Limb (tissue), 2 donors: ENCODE measurements at regions not wholly inside any gene's neighbourhood (a gene's known extent, or its start where the extent isn't known, plus 50 kb on each side); places are given as distances from the start of the nearest gene placed in this dataset.

ENCODE experiments used
- DNase-seq, 2 donors: peaks; one replicate each; pipeline ENCODE4 v3.0.0-alpha.2; 2016; ENCODE audit errors: extremely low spot score in 2 of 2

DNA sequence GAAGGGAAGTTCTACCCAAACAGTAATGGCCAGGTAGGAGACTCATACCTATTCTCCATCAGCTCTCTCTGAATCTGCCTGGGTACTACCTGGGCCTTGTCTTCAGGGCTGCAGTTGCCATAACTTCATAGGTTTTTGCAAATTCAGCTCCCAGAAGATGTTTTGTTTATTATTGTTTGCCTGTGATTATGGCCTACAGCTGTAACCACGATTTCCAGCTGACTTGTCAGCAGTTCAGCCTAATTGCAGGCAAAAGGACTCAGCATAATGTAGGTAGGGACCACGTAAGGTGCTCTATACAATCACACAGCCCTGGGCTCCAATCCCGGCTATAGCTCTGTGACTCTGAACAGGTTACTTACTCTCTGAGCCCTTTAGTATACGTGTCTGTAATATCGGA is 187.0 kb upstream of the FN1 start:
- DNase-seq, result no peak

DNA sequence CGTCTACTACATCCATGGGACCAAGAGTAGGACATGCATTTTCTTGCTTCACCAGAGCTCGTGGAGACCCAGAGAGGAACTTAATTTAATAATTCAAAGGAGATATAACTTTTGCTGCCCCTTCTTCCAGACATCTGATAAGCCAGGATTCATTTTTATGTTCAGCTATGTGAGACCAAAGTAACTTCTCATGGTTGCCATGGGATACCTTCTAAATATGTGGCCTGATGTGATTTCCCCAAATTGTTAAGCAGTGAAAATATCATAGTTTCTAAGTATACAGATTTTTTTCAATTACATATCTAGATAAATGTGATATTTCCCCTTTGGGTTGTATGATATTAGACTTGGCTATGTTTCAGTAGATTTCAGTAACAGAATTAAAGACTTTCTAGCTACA is 185.5 kb upstream of the FN1 start:
- DNase-seq, result no peak

DNA sequence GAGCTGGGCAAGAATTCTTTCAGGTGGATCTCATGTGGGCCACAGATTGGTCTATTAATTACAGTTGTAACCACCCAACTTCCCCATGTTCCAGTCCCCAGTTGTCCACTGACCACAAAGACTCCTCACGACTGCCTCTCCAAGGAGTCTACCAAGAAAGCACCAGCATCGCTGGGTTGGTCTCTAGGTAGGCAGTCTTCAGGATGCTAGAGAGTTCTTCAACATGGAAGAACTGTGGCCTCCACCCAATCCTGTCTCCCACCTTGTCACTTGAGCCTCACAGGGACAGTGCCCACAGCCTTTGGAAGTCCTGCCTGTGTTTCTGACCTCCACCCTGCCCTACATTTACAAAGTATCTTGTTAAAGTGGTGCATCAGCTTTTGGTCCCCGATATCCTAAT is 184.7 kb upstream of the FN1 start:
- DNase-seq, result no peak

DNA sequence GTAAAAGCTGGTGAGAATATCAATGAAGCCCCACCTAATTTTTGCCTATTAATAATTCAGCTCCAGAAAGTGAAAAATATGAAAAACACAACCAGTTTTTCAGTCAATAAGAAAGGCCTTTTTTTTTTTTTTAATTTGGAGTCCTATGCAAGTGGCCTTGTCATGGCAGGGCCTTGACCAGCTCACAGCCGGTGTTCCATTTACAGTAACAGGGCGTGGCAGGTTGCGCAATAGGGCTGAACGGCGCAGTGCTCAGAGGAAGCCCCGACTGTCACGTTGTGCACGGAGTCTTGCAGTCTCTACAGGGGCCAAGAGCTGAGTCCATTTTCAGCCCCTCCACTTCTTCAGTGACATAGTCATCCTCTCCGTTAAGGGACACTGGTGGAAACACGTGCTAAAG is 184.1 kb upstream of the FN1 start:
- no peak for DNase-seq

DNA sequence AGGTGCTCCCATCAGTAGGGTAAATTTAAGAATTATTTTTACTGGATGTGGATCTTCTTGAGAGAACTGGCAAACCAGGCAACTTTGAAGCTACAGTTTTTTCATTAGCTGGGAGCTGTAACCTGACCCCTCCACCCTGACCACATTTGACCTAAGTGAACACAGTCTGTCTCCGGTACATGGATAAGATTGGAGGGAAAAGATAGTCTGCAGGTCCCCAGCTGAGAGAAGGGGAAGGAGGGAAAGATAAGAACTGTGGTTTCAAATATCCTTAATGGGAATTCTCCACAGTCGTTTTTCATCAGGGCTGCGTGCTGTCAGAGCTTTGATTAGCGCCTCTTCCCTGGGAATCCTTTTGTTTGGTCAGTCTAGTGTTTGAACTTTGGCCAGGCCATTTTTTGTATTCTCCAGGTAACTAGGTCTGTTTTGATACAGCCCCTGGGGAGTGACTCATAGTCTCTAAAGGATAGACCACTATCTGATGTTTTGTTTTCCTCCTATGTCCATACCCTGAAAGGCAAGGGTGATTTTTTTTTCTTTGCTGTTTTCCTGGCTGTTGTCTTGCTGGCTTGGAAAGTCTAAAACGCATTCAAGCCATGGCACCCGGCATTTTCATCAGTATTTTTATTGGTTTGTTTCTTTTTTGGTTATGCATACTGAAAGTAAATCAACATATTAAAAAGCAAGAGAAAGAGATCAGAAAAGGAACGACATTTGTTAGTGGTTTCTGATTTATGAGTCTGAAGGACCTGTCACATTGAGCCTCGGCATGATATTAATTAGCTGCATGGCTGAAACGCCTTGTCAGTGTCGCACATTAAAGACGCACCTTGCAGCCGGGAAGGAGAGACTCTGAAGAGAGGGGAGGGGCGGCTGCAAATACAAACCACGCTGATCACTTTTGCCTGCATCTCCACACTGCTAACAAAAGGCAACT is 183.4 kb upstream of the FN1 start:
- no peak for DNase-seq

DNA sequence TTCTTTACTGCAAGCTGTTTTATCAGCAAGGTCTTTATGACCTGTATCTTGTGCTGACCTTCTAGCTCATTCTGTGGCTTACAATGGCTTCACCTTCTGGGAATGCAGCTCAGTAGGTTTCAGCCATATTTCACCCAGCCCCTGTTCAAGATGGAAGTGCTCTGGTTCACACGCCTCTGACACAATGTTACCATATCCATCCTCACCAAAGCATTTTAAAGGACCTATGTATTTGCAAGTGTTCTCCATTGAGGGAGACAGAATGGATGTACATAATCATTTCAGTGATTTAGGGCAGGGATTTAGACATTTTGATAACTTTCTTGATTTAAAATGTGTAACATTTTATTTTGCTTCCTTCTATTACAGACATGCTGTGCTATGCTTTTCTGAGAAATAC is 182.3 kb upstream of the FN1 start:
- DNase-seq, result no peak

DNA sequence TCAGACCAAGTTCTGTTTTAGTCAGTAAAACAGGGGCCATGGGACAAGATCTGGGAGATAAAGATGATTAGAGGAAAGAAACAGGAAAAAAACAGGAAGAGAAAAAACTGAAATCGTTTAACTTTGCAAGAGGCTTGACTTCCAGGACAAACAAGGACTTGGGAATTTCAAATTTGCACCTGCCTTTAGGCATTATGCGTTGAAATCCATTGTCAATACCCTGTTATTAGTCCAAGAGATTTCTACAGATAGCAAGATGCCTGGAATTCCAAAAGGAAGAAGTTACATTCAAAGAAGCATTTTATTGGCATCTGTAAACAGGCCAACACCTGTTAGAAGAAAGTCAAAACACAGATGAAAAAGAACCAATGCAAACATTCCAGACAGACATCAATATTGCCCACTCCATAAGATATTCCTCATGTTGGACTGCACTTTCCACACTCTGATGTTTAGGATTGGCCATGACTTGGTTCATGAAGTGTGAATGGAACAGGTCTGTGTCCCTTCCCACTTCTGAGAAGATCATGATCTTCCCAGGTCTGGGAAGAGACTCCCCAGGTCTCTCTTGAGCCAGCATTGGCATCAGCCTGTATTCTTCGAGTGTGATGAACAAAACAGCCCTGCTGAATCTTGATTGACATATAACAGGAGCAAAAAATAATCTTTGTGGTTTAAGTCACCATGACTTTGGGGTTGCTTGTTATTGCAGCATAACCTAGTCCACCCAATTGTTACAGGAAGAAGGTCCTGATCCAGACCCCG is 181.4 kb upstream of the FN1 start:
- no peak for DNase-seq

DNA sequence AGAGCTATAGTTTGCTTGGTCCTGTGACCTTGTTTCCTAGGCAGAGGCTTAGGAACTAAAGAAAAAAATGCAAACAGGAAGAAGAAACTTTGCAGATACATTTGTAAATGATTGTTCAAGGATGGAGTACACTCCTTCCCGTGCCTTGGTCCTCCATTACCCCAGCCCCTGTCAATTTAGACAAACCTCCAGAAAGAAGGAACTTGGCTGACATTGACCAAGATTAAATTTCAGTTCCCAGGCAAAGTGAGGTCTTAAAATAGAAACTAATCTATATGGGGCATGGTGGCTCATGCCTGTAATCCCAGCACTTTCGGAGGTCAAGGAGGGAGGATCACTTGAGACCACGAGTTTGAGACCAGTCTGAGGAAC is 179.9 kb upstream of the FN1 start:
- no peak for DNase-seq

DNA sequence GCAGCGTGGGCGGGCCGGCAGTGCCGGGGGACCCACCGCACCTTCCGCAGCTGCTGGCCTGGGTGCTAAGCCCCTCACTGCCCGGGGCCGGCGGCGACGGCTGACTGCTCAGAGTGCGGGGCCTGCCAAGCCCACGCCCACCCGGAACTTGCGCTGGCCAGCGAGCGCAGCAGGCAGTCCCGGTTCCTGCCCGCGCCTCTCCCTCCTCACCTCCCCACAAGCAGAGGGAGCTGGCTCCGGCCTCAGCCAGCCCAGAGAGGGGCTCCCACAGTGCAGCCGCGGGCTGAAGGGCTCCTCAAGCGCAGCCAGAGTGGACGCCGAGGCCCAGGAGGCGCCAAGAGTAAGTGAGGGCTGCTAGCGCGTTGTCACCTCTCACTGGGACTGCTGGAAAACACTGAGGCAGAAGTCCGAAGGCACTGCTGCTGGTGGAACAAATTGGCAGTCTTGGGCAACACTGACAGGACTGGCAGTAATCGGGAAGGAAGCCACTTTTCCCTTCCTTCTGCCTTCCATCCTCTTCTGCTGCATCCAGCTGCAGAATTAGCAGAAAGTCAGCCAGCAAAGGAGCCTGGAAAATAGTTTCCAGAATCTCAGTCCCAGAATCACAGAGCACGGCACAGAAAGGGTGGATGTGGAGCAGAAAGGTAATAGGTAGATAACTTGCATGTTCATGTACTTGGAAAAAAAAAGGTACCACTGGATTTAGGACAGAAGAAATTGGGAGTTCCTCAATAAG is 179.4 kb upstream of the FN1 start:
- no peak for DNase-seq

DNA sequence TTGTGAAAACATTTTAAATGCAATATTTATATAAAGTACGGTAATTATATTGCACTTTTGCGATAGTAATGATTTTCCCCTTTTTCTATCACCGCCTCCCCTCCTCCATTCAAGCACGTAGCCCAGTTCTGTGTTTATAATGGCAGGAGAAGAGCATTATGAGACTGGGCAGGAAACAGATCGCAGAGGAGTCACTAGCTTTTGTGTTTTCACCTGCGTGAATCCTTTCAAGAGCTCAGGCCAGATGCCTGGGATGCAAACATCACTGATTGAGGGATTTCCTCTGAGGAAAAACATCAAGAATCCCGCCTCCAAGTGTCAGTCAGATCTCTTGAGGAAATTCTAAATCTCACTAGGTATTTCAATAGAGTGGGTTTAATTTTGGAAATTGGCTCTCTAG is 178.4 kb upstream of the FN1 start:
- no peak for DNase-seq

DNA sequence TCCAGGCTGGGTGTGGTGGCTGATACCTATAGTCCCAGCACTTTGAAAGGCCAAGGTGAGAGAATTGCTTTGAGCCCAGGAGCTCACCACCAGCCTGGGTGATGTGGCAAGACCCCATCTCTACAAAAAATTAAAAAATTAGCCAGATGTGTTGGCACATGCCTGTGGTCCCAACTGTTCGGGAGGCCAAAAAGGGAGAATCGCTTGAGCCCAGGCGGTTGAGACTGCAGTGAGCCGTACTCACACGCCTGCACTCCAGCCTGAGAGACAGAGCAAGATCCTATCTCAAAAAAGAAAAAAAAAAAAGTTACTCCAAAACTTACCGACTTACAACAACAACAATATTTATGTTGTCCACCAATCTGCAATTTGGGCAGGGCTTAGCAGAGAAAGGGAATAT is 178.0 kb upstream of the FN1 start:
- no peak for DNase-seq

DNA sequence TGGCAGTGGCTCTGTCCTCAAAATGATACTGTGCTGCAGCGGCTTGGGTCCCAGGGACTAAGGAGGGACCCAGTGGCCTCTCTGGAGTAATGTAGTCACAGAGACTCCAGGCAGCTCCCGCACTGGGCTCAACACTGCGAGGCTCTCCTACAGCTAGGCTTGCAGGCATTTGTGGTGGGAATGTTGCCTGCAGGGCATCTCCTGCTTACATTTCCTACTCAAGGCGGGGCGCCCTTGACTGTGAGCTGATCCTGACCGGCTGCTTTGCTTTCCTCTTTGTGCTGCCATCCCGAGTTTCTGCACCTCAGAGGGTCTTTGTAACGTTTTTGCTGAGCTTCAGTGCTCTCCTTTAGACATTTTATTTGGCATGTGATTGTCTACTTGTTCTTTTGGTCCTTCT is 177.4 kb upstream of the FN1 start:
- no peak for DNase-seq

DNA sequence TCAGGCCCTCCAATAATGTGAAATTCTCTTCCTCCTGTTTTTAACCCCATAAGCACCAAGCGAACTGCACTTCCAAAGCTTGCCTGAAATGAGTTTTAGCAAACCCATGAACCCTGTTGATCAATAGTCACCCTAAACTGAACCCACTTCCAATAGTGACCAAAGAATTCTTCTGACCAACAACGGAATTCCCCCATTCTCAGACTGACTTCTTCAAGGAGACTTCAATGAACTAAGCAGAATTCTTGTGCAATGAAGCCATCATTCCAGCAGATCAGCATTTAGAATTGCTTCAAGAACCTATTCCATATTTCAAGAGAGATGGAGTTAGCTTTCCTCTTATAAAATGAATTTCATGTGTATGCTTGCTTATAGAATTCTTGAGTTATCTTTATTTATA is 176.9 kb upstream of the FN1 start:
- DNase-seq, result no peak

DNA sequence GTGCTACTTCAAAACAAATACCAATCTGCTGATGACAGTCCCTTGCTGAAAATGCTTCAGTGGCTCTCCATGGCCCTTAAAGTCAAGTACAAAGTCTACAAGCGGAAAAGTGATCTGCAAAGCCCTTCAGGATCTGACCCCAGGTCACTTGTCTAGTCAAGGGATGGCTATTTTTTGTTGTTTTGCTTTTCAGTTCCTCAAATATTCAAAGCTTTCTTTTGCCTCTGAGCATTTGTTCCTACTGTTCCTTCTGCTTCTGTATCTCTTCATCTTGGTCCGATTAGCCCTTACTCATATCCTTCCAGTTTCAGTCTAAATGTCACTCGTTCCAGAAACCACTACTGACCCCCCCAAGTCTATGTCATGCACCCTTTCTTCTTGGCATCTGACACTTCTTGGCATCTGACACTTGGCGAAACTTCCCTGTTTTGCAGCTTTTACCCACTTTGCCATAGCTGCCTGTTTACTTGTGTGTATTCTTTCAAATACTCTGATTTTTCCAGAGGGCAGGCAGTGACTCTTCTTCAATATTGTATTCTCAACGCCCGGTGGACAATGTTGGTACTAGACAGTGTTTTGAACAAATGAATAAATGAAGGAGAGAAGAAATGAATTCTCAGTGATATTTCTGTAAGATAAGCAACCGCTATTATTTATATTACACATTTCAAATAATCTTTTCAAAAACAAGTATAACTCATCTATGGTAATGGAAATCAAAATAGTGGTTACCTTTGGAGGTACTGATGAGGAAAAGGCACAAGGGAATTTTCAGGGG is 175.9 kb upstream of the FN1 start:
- no peak for DNase-seq

DNA sequence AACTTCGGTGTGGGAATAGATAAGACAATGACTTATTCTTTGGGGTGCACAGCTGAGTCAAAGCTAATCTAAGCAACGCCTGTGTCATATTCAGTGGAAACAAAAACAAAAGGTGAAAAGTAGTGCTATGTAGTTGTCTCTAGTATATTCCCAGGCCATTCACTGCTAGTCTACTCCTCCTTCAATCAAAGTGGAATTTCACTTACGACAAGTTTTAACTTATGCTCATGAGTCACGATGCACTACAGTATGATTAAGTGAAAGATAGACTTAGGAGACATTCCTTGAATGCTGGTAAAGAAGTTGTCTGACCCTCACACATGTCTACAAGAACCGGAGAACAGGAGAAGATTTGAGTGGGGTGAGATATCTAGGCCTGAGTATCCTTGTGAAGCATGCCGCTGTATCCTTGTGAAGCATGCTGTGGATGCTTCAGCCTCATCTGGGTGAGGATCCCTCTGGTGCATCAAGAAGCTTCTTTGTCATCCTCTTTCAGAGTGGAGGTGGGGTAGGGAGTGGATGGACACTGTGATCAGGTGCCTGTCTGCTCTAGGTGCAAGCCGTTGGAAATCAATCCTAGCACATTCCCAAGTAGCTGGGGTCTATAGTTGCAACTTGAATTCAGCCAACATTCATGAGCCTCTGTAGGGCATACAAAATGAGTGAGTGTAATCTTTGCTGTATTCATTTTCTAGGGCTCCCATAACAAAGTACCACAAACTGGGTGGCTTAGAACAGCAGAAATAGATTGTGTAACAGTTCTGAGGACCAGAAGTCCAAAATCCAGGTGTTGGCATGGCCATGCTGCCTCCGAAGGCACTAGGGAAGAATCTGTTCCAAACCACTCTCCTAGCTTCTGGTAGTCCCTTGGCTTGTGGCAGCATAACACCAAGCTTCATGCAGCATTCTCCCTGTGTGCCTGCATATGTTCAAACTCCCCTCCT is 173.5 kb upstream of the FN1 start:
- no peak for DNase-seq

DNA sequence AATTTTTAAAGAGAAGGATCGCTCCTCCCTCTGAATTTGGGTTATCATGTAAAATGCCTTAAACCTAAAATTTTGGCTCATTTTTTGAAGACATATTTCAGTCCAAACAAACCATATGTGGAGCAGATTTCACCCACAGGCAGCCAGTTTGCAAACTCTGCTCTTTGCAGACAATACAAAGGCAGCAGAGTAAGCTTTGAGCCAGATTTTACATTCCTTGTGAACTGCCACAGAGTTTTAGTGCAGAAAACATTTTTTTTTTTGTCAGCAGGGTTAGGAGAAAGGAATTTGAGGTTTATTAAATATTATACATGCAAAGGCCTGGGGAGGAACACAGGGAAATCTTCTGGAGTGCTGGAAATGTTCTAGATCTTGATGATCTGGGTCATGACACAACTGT is 171.9 kb upstream of the FN1 start:
- peak in 1 of 2 donors; percentile 27 for DNase-seq

DNA sequence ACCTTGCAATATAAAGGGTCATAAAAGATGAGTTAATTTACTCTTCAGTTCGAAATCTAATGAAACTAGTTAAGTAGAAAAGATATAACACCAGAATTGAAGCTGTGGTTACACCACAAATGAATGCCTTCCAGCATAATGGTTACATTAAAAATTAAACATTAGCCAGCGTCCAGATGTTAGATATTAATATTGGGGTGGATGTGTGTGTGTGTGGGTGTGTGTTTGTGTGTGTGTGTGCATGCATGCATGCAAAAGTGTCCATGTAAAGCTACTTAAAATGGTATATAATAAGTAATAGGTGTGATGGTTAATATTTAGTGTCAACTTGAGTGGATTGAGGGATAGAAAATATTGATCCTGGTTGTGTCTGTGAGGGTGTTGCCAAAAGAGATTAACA is 170.4 kb upstream of the FN1 start:
- no peak for DNase-seq

DNA sequence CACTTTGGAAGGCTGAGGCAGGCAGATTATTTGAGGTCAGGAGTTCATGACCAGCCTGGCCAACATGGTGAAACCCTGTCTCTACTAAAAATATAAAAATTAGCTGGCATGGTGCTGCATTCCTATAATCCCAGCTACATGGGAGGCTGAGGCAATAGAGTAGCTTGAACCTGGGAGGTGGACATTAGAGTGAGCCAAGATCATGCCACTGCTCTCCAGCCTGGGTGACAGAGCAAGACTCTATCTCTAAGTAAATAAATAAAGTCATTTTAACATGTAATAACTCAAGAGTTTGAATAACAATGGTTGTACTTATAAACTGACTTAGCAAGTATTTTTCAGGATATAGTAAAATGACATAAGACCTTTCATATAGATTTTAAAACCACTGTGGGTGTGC is 169.3 kb upstream of the FN1 start:
- DNase-seq, result no peak

DNA sequence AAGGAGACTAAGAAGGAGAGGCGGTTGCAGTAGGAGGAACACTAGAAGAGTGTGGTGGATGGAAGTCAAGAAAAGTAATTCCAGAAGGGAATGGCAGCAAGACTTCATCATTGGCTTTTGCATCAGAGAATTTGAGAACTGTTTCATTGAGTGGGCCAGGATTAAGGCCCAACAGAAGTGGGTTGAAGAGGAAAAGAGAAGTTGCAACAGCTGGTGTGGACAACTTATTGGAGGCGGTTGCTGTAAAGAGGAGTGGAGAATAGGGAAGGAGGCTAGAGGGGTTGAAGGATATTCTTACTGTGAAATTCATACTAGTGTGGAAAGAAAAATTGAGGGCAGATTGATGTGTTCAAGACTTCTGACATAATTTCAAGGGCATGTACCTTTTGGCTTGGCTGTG is 168.7 kb upstream of the FN1 start:
- no peak for DNase-seq

DNA sequence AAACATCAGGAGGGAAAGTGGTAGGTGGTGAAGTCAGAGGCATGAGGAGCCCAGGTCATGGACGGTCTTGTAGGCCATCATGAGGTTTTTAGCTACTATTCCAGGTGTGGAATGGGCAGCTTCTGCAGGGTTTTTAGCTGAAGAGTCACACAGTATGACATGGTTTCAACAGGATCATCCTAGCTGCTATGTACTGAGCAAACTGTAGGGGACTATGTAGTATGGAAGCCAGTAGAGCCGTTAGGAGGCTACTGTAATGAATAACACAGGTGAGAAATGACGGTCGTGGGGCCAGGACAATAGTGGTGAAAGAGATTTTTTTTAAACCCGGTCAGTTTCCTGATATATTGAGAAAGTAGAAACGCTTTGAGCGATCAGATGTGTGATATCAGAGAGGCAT is 167.6 kb upstream of the FN1 start:
- no peak for DNase-seq
